ENCODE measurements at regions not wholly inside any gene's neighbourhood (a gene's known extent, or its start where the extent isn't known, plus 50 kb on each side); places are given as distances from the start of the nearest gene placed in this dataset.

DNA sequence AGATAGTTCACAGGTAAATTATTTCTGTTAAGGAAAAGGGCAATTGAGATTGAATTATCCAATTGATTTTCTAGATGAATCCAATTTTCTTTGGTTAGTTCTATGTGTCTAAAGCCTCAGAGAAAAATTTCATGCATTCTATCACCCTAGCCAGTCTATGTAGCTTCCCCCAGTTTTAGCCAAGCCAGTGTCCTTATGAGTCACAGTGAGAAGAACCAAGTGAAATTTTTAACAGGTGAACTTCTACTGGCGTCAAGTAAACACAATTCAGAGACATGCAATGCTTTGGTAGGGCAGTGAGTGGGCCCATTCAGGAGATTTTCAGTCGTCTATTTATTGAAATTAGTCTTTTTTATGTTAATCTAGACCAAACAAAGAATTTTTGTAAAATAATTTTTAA, 1077.4 kb upstream of the ARRDC3 start:
- TF ChIP-seq, protein P1, sequence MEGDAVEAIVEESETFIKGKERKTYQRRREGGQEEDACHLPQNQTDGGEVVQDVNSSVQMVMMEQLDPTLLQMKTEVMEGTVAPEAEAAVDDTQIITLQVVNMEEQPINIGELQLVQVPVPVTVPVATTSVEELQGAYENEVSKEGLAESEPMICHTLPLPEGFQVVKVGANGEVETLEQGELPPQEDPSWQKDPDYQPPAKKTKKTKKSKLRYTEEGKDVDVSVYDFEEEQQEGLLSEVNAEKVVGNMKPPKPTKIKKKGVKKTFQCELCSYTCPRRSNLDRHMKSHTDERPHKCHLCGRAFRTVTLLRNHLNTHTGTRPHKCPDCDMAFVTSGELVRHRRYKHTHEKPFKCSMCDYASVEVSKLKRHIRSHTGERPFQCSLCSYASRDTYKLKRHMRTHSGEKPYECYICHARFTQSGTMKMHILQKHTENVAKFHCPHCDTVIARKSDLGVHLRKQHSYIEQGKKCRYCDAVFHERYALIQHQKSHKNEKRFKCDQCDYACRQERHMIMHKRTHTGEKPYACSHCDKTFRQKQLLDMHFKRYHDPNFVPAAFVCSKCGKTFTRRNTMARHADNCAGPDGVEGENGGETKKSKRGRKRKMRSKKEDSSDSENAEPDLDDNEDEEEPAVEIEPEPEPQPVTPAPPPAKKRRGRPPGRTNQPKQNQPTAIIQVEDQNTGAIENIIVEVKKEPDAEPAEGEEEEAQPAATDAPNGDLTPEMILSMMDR (IDR thresholded peaks at IDR 0.05; ENCODE audit: low read length): no peak
- TF ChIP-seq EZH2 (IDR thresholded peaks at IDR 0.05; ENCODE audit: borderline replicate concordance, low read length): no peak

Data from OCI-LY1 (cell line).